T-helper 17 cell (primary cell): ENCODE measurements at regions not wholly inside any gene's neighbourhood (a gene's known extent, or its start where the extent isn't known, plus 50 kb on each side); places are given as distances from the start of the nearest gene placed in this dataset.

Source experiments
- ATAC-seq: fragments of 150-1000 bp; cut with Tn5 transposase; 2 replicates; pipeline ENCODE4 v1.10.0; 2021; ENCODE audit warnings: mild to moderate bottlenecking, moderate library complexity
- DNase-seq, 3 donors: peaks; one replicate each; pipeline versions ENCODE4 v3.0.0 to v3.0.0-alpha.2; 2020 to 2021
- H3K9me3 ChIP-seq: one replicate; pipeline ENCODE4 v1.7.0; 2013; ENCODE audit warnings: low read length, mild to moderate bottlenecking; ENCODE audit not compliant: control insufficient read depth, poor library complexity, severe bottlenecking
- H3K27ac Mint-ChIP-seq: one replicate; pipeline ENCODE4 v1.8.0; 2022; ENCODE audit warnings: mild to moderate bottlenecking, moderate library complexity, mixed read lengths
- H3K27me3 Mint-ChIP-seq: one replicate; pipeline ENCODE4 v1.8.0; 2022; ENCODE audit warnings: mixed read lengths
- H3K36me3 Mint-ChIP-seq: one replicate; pipeline ENCODE4 v1.8.0; 2022; ENCODE audit warnings: low read depth, mixed read lengths
- H3K4me1 Mint-ChIP-seq: one replicate; pipeline ENCODE4 v1.8.0; 2022; ENCODE audit warnings: mild to moderate bottlenecking, mixed read lengths
- H3K4me3 Mint-ChIP-seq: one replicate; pipeline ENCODE4 v1.8.0; 2022; ENCODE audit warnings: mild to moderate bottlenecking, moderate library complexity, mixed read lengths

GRCh38 chr9:126225611-126226609 lies 100.7 kb upstream of the MVB12B start:
- Mint-ChIP-seq H3K4me3 (no peak overlapping the region), H3K36me3 (peaks cover 5% of the 10 kb centered on the region), H3K27ac (no peak overlapping the region), H3K4me1 (peaks cover 15% of the 10 kb centered on the region), H3K27me3 (peaks cover 87% of the 10 kb centered on the region)
- no peaks in the 10 kb centered on the region for H3K9me3 ChIP-seq
- DNase-seq, result no peak
- no peak for ATAC-seq

- Mint-ChIP-seq H3K4me3 (peak overlapping the region; percentile 59), H3K36me3 (peaks cover 5% of the 10 kb centered on the region), H3K27ac (no peak overlapping the region), H3K4me1 (peaks cover 13% of the 10 kb centered on the region), H3K27me3 (peaks cover 81% of the 10 kb centered on the region)
- H3K9me3 ChIP-seq, result no peaks in the 10 kb centered on the region
- no peak for DNase-seq
- ATAC-seq, result no peak
Measured at GRCh38 chr9:126226991-126227936, 99.4 kb upstream of the MVB12B start.

GRCh38 chr9:126228111-126228780 lies 98.4 kb upstream of the MVB12B start:
- H3K27me3 Mint-ChIP-seq, result peaks cover 85% of the 10 kb centered on the region
- H3K27ac Mint-ChIP-seq, result no peak overlapping the region
- no peaks in the 10 kb centered on the region for H3K9me3 ChIP-seq
- peaks cover 7% of the 10 kb centered on the region for H3K36me3 Mint-ChIP-seq
- ATAC-seq (no peak), DNase-seq (no peak)
- H3K4me1 Mint-ChIP-seq, result peaks cover 11% of the 10 kb centered on the region
- H3K4me3 Mint-ChIP-seq, result no peak overlapping the region

- Mint-ChIP-seq H3K36me3 (peaks cover 5% of the 10 kb centered on the region), H3K27ac (no peak overlapping the region), H3K27me3 (peaks cover 80% of the 10 kb centered on the region), H3K4me3 (no peak overlapping the region), H3K4me1 (peaks cover 9% of the 10 kb centered on the region)
- ATAC-seq, result peak; percentile 93
- DNase-seq, result peak; percentile 31 to 58 (median 34)
- H3K9me3 ChIP-seq, result no peaks in the 10 kb centered on the region
Measured at GRCh38 chr9:126228781-126229444, 97.7 kb upstream of the MVB12B start.

GRCh38 chr9:126229501-126229900 lies 97.1 kb upstream of the MVB12B start:
- ATAC-seq (no peak), DNase-seq (no peak)
- Mint-ChIP-seq H3K36me3 (peaks cover 3% of the 10 kb centered on the region), H3K4me1 (peaks cover 7% of the 10 kb centered on the region), H3K27me3 (peaks cover 74% of the 10 kb centered on the region), H3K4me3 (no peak overlapping the region), H3K27ac (no peak overlapping the region)
- H3K9me3 ChIP-seq, result no peaks in the 10 kb centered on the region

GRCh38 chr9:126230692-126231091 lies 95.9 kb upstream of the MVB12B start:
- H3K36me3 Mint-ChIP-seq, result peaks cover 2% of the 10 kb centered on the region
- ATAC-seq (no peak), DNase-seq (no peak)
- no peak overlapping the region for H3K4me3 Mint-ChIP-seq
- no peak overlapping the region for H3K27ac Mint-ChIP-seq
- peaks cover 65% of the 10 kb centered on the region for H3K27me3 Mint-ChIP-seq
- H3K4me1 Mint-ChIP-seq, result peaks cover 7% of the 10 kb centered on the region
- H3K9me3 ChIP-seq, result no peaks in the 10 kb centered on the region

GRCh38 chr9:126232461-126232860 lies 94.2 kb upstream of the MVB12B start:
- peaks cover 64% of the 10 kb centered on the region for H3K27me3 Mint-ChIP-seq

GRCh38 chr9:126233175-126233574 lies 93.5 kb upstream of the MVB12B start:
- DNase-seq (no peak), ATAC-seq (no peak)
- no peak overlapping the region for H3K27ac Mint-ChIP-seq
- peaks cover 64% of the 10 kb centered on the region for H3K27me3 Mint-ChIP-seq
- H3K4me1 Mint-ChIP-seq, result peaks cover 4% of the 10 kb centered on the region
- H3K4me3 Mint-ChIP-seq, result no peak overlapping the region
- peaks cover 4% of the 10 kb centered on the region for H3K36me3 Mint-ChIP-seq
- no peaks in the 10 kb centered on the region for H3K9me3 ChIP-seq

More at GRCh38 chr9:126232461-126232860, 94.2 kb upstream of the MVB12B start:
- H3K36me3 Mint-ChIP-seq, result peaks cover 2% of the 10 kb centered on the region
- no peak overlapping the region for H3K4me3 Mint-ChIP-seq
- DNase-seq (no peak), ATAC-seq (no peak)
- peaks cover 4% of the 10 kb centered on the region for H3K4me1 Mint-ChIP-seq
- no peak overlapping the region for H3K27ac Mint-ChIP-seq
- no peaks in the 10 kb centered on the region for H3K9me3 ChIP-seq

- no peaks in the 10 kb centered on the region for H3K9me3 ChIP-seq
- peaks cover 4% of the 10 kb centered on the region for H3K36me3 Mint-ChIP-seq
- DNase-seq (no peak), ATAC-seq (no peak)
- no peaks in the 10 kb centered on the region for H3K4me1 Mint-ChIP-seq
- no peak overlapping the region for H3K4me3 Mint-ChIP-seq
- H3K27ac Mint-ChIP-seq, result no peak overlapping the region
- peaks cover 62% of the 10 kb centered on the region for H3K27me3 Mint-ChIP-seq
Measured at GRCh38 chr9:126233913-126234525, 92.6 kb upstream of the MVB12B start.

- peaks cover 54% of the 10 kb centered on the region for H3K27me3 Mint-ChIP-seq
- no peaks in the 10 kb centered on the region for H3K9me3 ChIP-seq
- no peak overlapping the region for H3K4me3 Mint-ChIP-seq
- H3K27ac Mint-ChIP-seq, result no peak overlapping the region
- DNase-seq (no peak), ATAC-seq (no peak)
- H3K4me1 Mint-ChIP-seq, result no peaks in the 10 kb centered on the region
- H3K36me3 Mint-ChIP-seq, result peaks cover 4% of the 10 kb centered on the region
Measured at GRCh38 chr9:126234681-126235335, 91.8 kb upstream of the MVB12B start.

- Mint-ChIP-seq H3K4me1 (no peaks in the 10 kb centered on the region), H3K27ac (no peak overlapping the region), H3K36me3 (peaks cover 4% of the 10 kb centered on the region)
Measured at GRCh38 chr9:126235336-126236243, 91.0 kb upstream of the MVB12B start.

More at GRCh38 chr9:126235336-126236243, 91.0 kb upstream of the MVB12B start:
- Mint-ChIP-seq H3K4me3 (no peak overlapping the region), H3K27me3 (peaks cover 50% of the 10 kb centered on the region)
- no peaks in the 10 kb centered on the region for H3K9me3 ChIP-seq
- no peak for ATAC-seq
- no peak for DNase-seq
